Endothelial cell of umbilical vein (primary cell): ENCODE measurements at regions not wholly inside any gene's neighbourhood (a gene's known extent, or its start where the extent isn't known, plus 50 kb on each side); places are given as distances from the start of the nearest gene placed in this dataset.
"Not testable (repeated sequence)": the region's sequence is repeated elsewhere in the genome, so short reads cannot be mapped to it uniquely, and the experiment has no call there.

ENCODE experiments used
- CTCF ChIP-seq, 2 donors: IDR thresholded peaks; 1 replicate in 1 of 2; 2 replicates in 1 of 2; pipeline ENCODE4 v1.5.1; 2011; ENCODE audit warnings: low read length in 2 of 2, mild to moderate bottlenecking in 2 of 2, moderate library complexity in 2 of 2, control low read depth in 1 of 2, inconsistent platforms in 1 of 2, low read depth in 1 of 2; ENCODE audit not compliant: insufficient read depth in 1 of 2; ENCODE audit errors: extremely low read depth in 1 of 2
- EZH2 ChIP-seq: IDR thresholded peaks from 2 replicates; pipeline ENCODE4 v1.6.1; 2012; ENCODE audit warnings: borderline replicate concordance, low read depth, mild to moderate bottlenecking, moderate library complexity, low read length, inconsistent platforms; ENCODE audit not compliant: severe bottlenecking
- MAX ChIP-seq: IDR thresholded peaks from 2 replicates; pipeline ENCODE4 v1.6.1; 2011; ENCODE audit not compliant: insufficient read depth, insufficient read length
- POLR2A ChIP-seq: IDR thresholded peaks from 2 replicates; pipeline ENCODE4 v1.6.1; 2012; ENCODE audit warnings: low read depth, mild to moderate bottlenecking, control low read depth, low read length
- POLR2AphosphoS5 ChIP-seq: IDR thresholded peaks from 2 replicates; pipeline ENCODE4 v1.6.1; 2012; ENCODE audit warnings: low read depth, mild to moderate bottlenecking, control low read depth, low read length, moderate library complexity; ENCODE audit not compliant: insufficient read depth

GRCh38 chrX:128000033-128000432, 52.2 kb downstream of the ACTRT1 start:
- TF ChIP-seq EZH2; POLR2AphosphoS5; CTCF (IDR thresholded peaks at IDR 0.05; ENCODE audit: extremely low read depth in 1 of 2, insufficient read depth in 1 of 2, low read depth in 1 of 2, low read length in 2 of 2); POLR2A; MAX: not testable (repeated sequence)
